Naive thymus-derived CD8-positive, alpha-beta T cell (primary cell): ENCODE measurements at regions not wholly inside any gene's neighbourhood (a gene's known extent, or its start where the extent isn't known, plus 50 kb on each side); places are given as distances from the start of the nearest gene placed in this dataset.

ENCODE experiments used
- ATAC-seq, 2 donors: fragments of 150-1000 bp; cut with Tn5 transposase in 1 of 2; sonication (Bioruptor Pico), chemical (Tn5 transposase) in 1 of 2; 1 replicate in 1 of 2; 2 replicates in 1 of 2; pipeline ENCODE4 v1.10.0; 2021; ENCODE audit warnings: mild to moderate bottlenecking in 2 of 2, moderate library complexity in 2 of 2
- POLR2A ChIA-PET: fragments of 350-600 bp; sonication (Branson Sonifier 250); formaldehyde crosslinking; loops from one replicate; lab custom pipeline; 2021; ENCODE audit warnings: antibody characterized with exemption; lab: Charles Lee
- DNase-seq, 10 donors: peaks; one replicate each; pipeline versions ENCODE4 v3.0.0 to v3.0.0-alpha.2; 2020 to 2022
- H3K27ac Mint-ChIP-seq, 10 donors: one replicate each; pipeline ENCODE4 v1.8.0; 2020 to 2022; ENCODE audit warnings: mild to moderate bottlenecking in 10 of 10, mixed read lengths in 10 of 10, moderate library complexity in 4 of 10, inconsistent platforms in 1 of 10
- H3K27me3 Mint-ChIP-seq, 5 donors: one replicate each; pipeline ENCODE4 v1.8.0; 2021 to 2022; ENCODE audit warnings: mixed read lengths in 5 of 5
- H3K36me3 Mint-ChIP-seq, 3 donors: one replicate each; pipeline ENCODE4 v1.8.0; 2020 to 2022; ENCODE audit warnings: mixed read lengths in 3 of 3, mild to moderate bottlenecking in 2 of 3, inconsistent platforms in 1 of 3
- H3K4me1 Mint-ChIP-seq, 4 donors: one replicate each; pipeline ENCODE4 v1.8.0; 2021 to 2022; ENCODE audit warnings: mixed read lengths in 4 of 4
- H3K4me3 Mint-ChIP-seq, 10 donors: one replicate each; pipeline ENCODE4 v1.8.0; 2020 to 2022; ENCODE audit warnings: mild to moderate bottlenecking in 10 of 10, mixed read lengths in 10 of 10, moderate library complexity in 6 of 10, inconsistent platforms in 1 of 10
- H3K9me3 Mint-ChIP-seq, 9 donors: one replicate each; pipeline ENCODE4 v1.8.0; 2020 to 2022; ENCODE audit warnings: mixed read lengths in 9 of 9, mild to moderate bottlenecking in 3 of 9, inconsistent platforms in 1 of 9, moderate library complexity in 1 of 9

DNA sequence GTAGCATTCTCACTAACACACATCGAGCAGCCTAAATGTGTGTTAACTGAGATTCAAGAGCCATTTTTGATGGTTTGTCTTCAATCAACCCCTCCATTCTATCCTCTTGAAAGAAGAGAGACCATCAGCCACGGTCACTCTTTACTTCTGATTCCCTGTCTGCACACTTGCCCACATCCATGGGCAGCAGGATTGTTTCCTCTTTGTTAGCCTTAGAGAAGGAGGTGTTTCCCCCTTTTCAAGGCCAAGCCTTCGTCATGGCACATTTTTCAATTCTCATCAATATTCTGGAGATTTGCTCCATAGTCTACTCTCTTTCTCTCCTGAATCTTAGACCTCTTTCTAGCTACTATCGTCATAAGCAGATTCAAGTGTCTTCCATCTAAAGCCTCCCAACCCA, 522.4 kb upstream of the NAALADL2 start:
- ATAC-seq (no peak), DNase-seq (no peak)
- no peaks in the 10 kb centered on the region for H3K4me1 Mint-ChIP-seq
- peaks cover 0 to 10% (median 2%) of the 10 kb centered on the region in 9 donors for H3K9me3 Mint-ChIP-seq
- POLR2A ChIA-PET: no interaction called here
- H3K4me3 Mint-ChIP-seq: no peak overlapping the region
- H3K27me3 Mint-ChIP-seq: no peaks in the 10 kb centered on the region
- peak overlapping the region in 1 of 10 donors; percentile 0 for H3K27ac Mint-ChIP-seq
- H3K36me3 Mint-ChIP-seq: no peaks in the 10 kb centered on the region

DNA sequence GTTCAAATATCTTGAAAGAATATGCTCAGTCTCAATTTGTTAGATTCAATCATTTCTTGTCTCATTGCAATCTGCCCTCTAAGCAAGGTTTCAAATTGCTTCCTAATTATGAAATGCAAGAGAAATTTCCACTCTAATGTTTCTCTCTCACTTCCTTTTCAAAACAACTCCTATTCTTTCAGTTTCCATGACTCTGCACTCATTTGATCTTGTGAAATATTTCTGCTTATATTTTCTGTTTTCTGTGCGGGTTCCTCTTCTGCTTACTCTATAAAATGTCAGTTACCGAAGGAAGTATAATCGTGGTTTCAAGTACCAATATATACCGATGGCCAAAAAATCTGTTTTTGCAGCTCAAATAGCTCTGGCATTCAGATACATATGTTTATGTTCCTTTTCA, 521.9 kb upstream of the NAALADL2 start:
- DNase-seq (no peak), ATAC-seq (no peak)
- Mint-ChIP-seq H3K4me1 (no peaks in the 10 kb centered on the region), H3K9me3 (peaks cover 0 to 10% (median 2%) of the 10 kb centered on the region in 9 donors), H3K36me3 (no peaks in the 10 kb centered on the region), H3K27me3 (no peaks in the 10 kb centered on the region), H3K27ac (peak overlapping the region in 1 of 10 donors; percentile 0), H3K4me3 (no peak overlapping the region)
- POLR2A ChIA-PET: no interaction called here

DNA sequence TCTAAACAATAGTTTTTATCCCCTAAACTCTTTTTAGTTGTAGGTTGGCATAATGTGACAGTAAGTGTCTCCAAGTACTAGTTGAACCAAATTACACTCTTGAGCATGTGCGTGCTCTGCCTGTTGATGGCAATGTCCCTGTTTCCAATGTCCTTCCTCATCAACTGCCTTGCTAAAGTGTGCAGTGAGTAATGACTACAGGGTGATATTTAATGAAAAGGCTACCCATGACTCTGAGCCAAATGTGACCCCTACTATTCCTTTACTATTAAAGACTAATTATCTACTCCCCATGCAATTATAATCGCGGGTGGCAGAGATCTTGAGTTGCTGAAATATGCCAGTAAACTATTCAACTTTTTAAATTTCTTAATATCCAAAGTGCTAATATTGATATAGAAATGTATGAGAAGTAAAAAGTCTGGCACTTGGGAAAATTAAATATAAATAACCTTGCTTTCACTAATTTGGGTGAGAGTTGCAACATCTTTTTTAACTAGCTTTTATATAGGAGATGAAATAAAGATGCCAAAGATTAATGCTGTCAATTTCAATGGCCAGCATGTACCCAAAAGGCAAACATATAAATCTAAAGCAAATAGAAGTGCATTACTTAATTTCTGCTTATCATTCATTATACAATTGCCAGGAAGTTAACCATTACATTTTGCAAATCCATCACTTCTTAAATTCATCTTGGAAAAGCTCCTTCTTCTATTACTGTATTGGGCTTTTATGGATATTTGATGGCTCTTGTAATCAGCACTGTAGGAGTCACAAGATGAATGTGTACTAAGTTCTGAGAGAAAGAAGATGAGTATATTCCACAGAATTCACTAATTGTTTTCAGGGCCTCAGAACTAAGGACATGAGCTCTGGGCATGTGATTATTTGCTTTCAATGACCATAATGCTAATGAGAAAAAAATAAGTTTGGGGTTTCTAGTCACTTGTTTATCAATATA, 518.2 kb upstream of the NAALADL2 start:
- H3K27me3 Mint-ChIP-seq: peaks cover 0 to 1% (median 0%) of the 10 kb centered on the region in 5 donors
- no peak overlapping the region for H3K4me3 Mint-ChIP-seq
- DNase-seq: no peak
- H3K36me3 Mint-ChIP-seq: no peaks in the 10 kb centered on the region
- ATAC-seq: no peak
- no peaks in the 10 kb centered on the region for H3K4me1 Mint-ChIP-seq
- H3K27ac Mint-ChIP-seq: no peak overlapping the region
- H3K9me3 Mint-ChIP-seq: peaks cover 0 to 10% (median 2%) of the 10 kb centered on the region in 9 donors
- POLR2A ChIA-PET: no interaction called here

DNA sequence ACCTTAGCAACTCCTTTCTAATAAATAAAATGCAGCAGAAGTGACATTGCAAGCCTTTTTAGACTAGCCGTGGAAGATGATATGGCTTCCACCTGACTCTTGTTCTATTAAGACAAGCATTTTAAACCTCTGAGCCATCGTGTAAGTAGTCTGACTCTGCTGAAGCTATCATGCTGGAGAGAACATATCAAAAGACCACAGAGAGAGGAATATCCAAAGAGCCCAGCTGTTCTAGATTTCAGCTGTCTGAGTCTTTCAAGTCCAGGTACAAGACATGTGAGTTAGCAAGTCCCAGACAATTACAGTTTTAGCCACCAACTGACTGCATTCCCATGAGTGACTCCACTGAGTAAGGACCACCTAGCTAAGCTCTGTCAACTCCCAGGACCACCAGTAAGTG, 517.0 kb upstream of the NAALADL2 start:
- Mint-ChIP-seq H3K4me1 (no peaks in the 10 kb centered on the region), H3K27ac (no peak overlapping the region), H3K27me3 (peaks cover 0 to 1% (median 0%) of the 10 kb centered on the region in 5 donors), H3K4me3 (no peak overlapping the region), H3K9me3 (peaks cover 0 to 3% (median 0%) of the 10 kb centered on the region in 9 donors), H3K36me3 (no peaks in the 10 kb centered on the region)
- ATAC-seq (no peak), DNase-seq (no peak)
- POLR2A ChIA-PET: no interaction called here

DNA sequence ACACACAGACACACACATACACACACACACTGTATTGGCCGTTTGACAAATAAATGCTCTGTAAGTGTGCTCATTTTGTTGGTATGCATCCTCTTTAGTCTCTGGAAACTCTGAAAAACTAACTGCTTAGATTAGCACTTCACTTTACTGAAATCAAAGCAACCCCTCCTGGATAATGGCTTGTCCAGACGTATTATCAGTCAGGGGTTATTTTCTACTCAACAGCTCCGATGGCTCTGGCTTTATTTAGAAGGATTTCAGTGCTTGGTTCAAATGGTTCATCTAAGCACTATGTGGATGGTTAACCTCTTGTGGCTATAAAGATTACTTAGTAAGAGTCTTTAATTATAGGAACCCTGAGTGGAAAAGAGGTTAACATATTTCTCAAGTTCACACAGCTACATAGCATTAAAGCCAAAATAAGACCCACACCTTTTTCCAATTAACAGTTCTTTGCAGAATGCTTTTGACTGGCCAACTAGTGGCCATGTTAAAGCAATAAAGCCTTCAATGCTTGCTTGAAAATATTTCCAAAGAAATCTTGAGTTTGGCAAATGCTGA, 516.1 kb upstream of the NAALADL2 start:
- DNase-seq (no peak), ATAC-seq (no peak)
- peaks cover 0 to 4% (median 0%) of the 10 kb centered on the region in 5 donors for H3K27me3 Mint-ChIP-seq
- no peak overlapping the region for H3K4me3 Mint-ChIP-seq
- H3K36me3 Mint-ChIP-seq: no peaks in the 10 kb centered on the region
- POLR2A ChIA-PET: no interaction called here
- no peaks in the 10 kb centered on the region for H3K4me1 Mint-ChIP-seq
- peaks cover 0 to 4% (median 0%) of the 10 kb centered on the region in 9 donors for H3K9me3 Mint-ChIP-seq
- H3K27ac Mint-ChIP-seq: no peak overlapping the region

DNA sequence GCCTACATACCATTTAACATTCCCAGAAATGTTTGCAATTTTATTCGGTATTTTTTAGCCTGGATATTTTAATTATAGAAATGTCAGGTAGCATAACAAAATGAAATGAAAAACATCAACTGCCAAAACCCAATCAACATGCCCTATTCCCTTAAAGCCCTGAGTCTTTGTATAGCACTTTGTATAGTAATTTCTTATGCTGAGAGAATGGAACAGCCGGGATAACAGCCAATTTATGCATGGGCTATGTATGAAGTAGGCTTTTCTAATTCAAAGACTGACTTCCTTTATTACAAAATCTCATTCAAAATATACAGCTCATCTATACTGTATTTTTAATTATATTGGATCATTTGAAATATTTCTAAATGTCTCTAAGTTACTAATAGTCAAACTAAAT, 513.0 kb upstream of the NAALADL2 start:
- DNase-seq (no peak), ATAC-seq (no peak)
- no peaks in the 10 kb centered on the region for H3K4me1 Mint-ChIP-seq
- peaks cover 0 to 6% (median 0%) of the 10 kb centered on the region in 5 donors for H3K27me3 Mint-ChIP-seq
- H3K4me3 Mint-ChIP-seq: no peak overlapping the region
- POLR2A ChIA-PET: no interaction called here
- peaks cover 0 to 13% (median 4%) of the 10 kb centered on the region in 9 donors for H3K9me3 Mint-ChIP-seq
- H3K27ac Mint-ChIP-seq: no peak overlapping the region
- H3K36me3 Mint-ChIP-seq: no peaks in the 10 kb centered on the region

DNA sequence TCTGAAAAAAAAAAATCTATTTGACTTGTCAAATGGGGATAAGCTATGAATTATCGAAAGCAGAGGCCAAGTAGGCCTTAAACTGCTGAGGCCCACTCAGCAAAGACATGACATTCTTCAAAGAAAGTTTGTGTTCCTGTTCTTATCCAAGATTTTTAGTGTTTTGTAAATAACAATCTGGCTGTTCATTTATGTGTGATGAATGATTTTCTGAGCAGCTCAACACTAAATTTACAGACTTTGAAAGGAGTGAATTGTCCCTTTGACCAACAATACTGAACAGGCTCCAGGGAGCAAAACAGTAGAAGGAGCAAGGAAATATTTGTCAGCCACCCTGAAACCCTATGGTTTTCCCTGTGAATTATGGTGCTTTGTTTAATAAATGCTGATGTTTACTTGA, 512.6 kb upstream of the NAALADL2 start:
- H3K27ac Mint-ChIP-seq: peak overlapping the region in 1 of 10 donors; percentile 38
- POLR2A ChIA-PET: no interaction called here
- no peak overlapping the region for H3K4me3 Mint-ChIP-seq
- no peak for DNase-seq
- peaks cover 0 to 13% (median 4%) of the 10 kb centered on the region in 9 donors for H3K9me3 Mint-ChIP-seq
- no peaks in the 10 kb centered on the region for H3K4me1 Mint-ChIP-seq
- ATAC-seq: no peak
- peaks cover 0 to 6% (median 0%) of the 10 kb centered on the region in 5 donors for H3K27me3 Mint-ChIP-seq
- no peaks in the 10 kb centered on the region for H3K36me3 Mint-ChIP-seq

DNA sequence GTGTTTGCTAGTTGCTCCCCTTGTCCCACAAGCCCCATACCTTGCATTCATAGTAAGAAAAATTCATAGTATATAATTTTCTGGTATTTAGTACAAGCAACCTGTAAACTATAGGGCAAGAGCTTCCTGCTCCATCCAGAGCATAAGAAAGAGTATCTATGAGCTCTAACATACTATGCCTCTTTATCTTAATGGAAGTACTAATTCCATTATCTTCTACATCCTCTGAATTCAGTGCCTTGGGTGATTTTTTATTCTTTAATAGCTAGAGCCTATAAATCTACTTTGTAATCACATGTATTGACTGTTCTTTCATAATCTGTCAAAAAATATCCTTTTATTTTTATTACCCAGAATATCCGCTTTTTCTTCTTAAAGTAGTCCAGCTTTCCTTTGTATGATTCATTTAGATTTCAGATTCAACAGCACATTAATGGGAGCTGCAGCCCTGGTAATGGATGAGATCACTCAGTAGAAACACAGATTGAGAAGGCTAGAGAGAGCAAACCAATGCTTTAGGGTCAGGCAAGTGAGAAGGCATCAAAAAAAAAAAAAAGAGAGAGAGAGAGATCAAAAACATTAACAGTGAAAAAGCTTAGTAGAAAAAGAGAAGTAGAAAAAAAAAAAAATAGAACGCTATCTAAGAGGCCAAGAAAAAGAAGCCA, 511.5 kb upstream of the NAALADL2 start:
- H3K36me3 Mint-ChIP-seq: no peaks in the 10 kb centered on the region
- POLR2A ChIA-PET: no interaction called here

DNA sequence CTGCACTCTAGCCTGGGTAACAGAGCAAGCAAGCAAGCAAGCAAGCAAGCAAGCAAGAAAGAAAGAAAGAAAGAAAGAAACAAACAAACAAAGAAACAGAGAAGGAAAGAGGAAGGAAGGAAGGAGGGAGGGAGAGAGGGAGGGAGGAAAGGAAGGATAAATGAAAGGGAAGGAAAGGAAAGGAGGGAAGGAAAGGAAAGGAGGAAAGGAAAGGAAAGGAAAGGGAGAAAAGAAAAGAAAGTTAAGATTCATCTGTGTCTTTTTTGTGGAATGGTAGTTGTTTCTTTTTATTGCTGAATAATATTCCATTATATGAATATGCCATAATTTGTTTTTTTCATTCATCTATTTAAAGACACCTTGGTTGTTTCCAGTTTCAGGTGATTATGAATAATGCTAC, 506.9 kb upstream of the NAALADL2 start:
- Mint-ChIP-seq H3K9me3 (peaks cover 0 to 13% (median 4%) of the 10 kb centered on the region in 9 donors), H3K36me3 (no peaks in the 10 kb centered on the region), H3K27me3 (peaks cover 0 to 6% (median 0%) of the 10 kb centered on the region in 5 donors), H3K4me3 (no peak overlapping the region), H3K4me1 (no peaks in the 10 kb centered on the region), H3K27ac (no peak overlapping the region)
- POLR2A ChIA-PET: no interaction called here
- no peak for ATAC-seq
- no peak for DNase-seq

More for the DNA sequence above, 511.5 kb upstream of the NAALADL2 start:
- peaks cover 0 to 13% (median 4%) of the 10 kb centered on the region in 9 donors for H3K9me3 Mint-ChIP-seq
- ATAC-seq (no peak), DNase-seq (no peak)
- H3K27me3 Mint-ChIP-seq: peaks cover 0 to 6% (median 0%) of the 10 kb centered on the region in 5 donors
- H3K27ac Mint-ChIP-seq: no peak overlapping the region
- H3K4me3 Mint-ChIP-seq: no peak overlapping the region
- H3K4me1 Mint-ChIP-seq: no peaks in the 10 kb centered on the region

DNA sequence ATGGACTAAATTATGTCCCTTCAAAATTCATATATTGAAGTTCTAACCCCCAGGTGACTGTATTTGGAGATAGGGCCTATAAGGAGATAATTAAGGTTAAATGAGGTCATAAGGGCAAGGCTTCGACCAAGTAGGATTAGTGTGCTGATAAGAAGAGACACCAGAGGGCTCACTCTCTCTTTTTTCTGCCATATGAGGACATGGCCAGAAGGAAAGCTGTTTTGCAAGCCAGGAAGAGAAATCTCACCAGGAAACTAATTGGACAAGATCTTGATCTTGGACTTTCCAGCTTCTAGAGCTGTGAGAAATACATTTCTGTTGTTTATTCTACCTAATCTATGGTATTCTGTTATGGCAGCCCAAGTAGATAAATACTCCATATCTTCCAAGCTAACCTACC, 503.6 kb upstream of the NAALADL2 start:
- Mint-ChIP-seq H3K27me3 (peaks cover 0 to 3% (median 0%) of the 10 kb centered on the region in 5 donors), H3K9me3 (peaks cover 0 to 3% (median 0%) of the 10 kb centered on the region in 9 donors), H3K27ac (no peak overlapping the region), H3K36me3 (no peaks in the 10 kb centered on the region), H3K4me1 (no peaks in the 10 kb centered on the region), H3K4me3 (no peak overlapping the region)
- POLR2A ChIA-PET: no interaction called here
- DNase-seq (no peak), ATAC-seq (no peak)

DNA sequence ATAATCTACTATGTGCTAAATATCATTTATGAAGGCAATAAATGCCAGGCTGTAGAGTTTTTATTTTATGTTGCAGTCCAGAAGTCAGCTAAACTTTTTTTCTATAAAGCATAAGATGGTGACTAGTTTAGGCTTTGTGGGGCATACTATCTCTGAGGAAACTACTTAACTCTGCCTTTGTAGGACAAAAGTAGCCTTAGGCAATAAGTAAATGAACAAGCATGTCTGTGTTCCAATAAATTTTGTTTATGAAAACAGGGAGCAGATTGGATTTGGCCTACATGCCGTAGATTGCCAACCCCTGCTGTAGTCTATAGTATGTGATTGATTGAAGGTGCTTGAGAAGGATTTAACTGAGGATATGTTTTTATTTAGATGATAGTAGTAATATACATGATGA, 502.5 kb upstream of the NAALADL2 start:
- POLR2A ChIA-PET: no interaction called here
- Mint-ChIP-seq H3K4me3 (no peak overlapping the region), H3K4me1 (no peaks in the 10 kb centered on the region), H3K36me3 (no peaks in the 10 kb centered on the region), H3K9me3 (peaks cover 0 to 3% (median 0%) of the 10 kb centered on the region in 9 donors), H3K27me3 (peaks cover 0 to 3% (median 0%) of the 10 kb centered on the region in 5 donors), H3K27ac (no peak overlapping the region)
- ATAC-seq (no peak), DNase-seq (no peak)

DNA sequence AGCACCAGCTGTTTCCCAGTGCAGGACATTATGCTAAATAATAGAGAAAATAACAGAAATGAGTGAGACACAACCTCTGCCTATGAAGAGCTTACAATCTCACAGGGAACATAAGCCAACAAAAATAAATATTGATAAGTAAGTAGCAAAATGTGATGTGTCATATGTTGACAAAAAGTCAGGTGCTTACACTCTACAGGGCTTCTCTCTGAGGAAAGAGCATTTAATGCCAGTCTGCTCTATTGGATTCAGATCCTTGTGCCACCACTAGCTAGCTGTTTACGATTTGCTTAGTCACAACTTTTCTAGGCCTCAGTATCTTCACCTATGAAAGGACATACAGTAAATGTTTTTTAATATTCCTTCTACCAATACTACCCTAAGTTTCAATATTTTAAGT, 500.9 kb upstream of the NAALADL2 start:
- Mint-ChIP-seq H3K27me3 (peaks cover 0 to 3% (median 0%) of the 10 kb centered on the region in 5 donors), H3K9me3 (peaks cover 0 to 3% (median 0%) of the 10 kb centered on the region in 9 donors), H3K27ac (no peak overlapping the region), H3K4me3 (no peak overlapping the region), H3K36me3 (no peaks in the 10 kb centered on the region), H3K4me1 (no peaks in the 10 kb centered on the region)
- POLR2A ChIA-PET: no interaction called here
- no peak for ATAC-seq
- DNase-seq: no peak

DNA sequence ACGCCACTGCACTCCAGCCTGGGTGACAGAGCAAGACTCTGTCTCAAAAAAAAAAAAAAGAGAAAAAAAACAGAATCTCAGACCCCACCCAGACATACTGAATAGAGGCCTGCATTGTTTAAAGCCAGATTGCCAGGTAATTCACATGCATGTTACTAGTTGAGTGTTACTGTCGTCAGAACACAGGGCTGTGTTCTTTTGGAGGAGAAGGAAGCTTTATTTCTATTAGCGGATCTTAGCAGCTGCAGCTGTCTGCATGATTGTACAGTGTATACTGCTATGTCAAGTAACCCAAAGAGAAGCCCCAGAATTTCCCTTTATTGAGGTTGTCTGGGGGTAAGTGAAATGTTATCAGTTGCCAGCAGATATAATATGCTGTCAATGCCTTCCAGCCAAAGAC, 496.6 kb upstream of the NAALADL2 start:
- Mint-ChIP-seq H3K4me3 (no peak overlapping the region), H3K9me3 (peaks cover 0 to 4% (median 0%) of the 10 kb centered on the region in 9 donors), H3K36me3 (no peaks in the 10 kb centered on the region), H3K27me3 (peaks cover 0 to 6% (median 0%) of the 10 kb centered on the region in 5 donors), H3K27ac (no peak overlapping the region), H3K4me1 (no peaks in the 10 kb centered on the region)
- POLR2A ChIA-PET: no interaction called here
- DNase-seq (no peak), ATAC-seq (no peak)
